BJ (cell line): ENCODE measurements at regions not wholly inside any gene's neighbourhood (a gene's known extent, or its start where the extent isn't known, plus 50 kb on each side); places are given as distances from the start of the nearest gene placed in this dataset.
"Not testable (repeated sequence)": the region's sequence is repeated elsewhere in the genome, so short reads cannot be mapped to it uniquely, and the experiment has no call there.

Experiments
- CTCF ChIA-PET: fragments of 350-600 bp; formaldehyde crosslinking; extraction: SDS; loops from one replicate; lab custom pipeline; 2021; ENCODE audit warnings: antibody characterized with exemption, inconsistent platforms; lab: Yijun Ruan, JAX
- POLR2A ChIA-PET: fragments of 300-600 bp; sonication (Branson Sonifier 250); formaldehyde crosslinking; extraction: SDS; loops from one replicate; lab custom pipeline; 2021; ENCODE audit warnings: antibody characterized with exemption; lab: Charles Lee
- DNase-seq: peaks from one replicate; pipeline ENCODE4 v3.0.0-alpha.2; 2011; ENCODE audit warnings: low read depth
- H3K27me3 ChIP-seq: 2 replicates; pipeline ENCODE4 v1.6.0; 2011; ENCODE audit warnings: low read length; ENCODE audit not compliant: control insufficient read depth, insufficient read depth
- H3K36me3 ChIP-seq: 2 replicates; pipeline ENCODE4 v1.5.1; 2011; ENCODE audit warnings: low read length; ENCODE audit not compliant: control insufficient read depth, insufficient read depth
- H3K4me3 ChIP-seq: 2 replicates; pipeline ENCODE4 v1.5.1; 2011; ENCODE audit warnings: low read depth, mild to moderate bottlenecking, control low read depth, low read length
- TF ChIP-seq, protein P1 (sequence below): IDR thresholded peaks from 2 replicates; pipeline ENCODE4 v1.5.1; 2011; ENCODE audit warnings: low read depth, mild to moderate bottlenecking, control low read depth, inconsistent platforms, low read length, moderate library complexity; ENCODE audit not compliant: insufficient read depth

DNA sequence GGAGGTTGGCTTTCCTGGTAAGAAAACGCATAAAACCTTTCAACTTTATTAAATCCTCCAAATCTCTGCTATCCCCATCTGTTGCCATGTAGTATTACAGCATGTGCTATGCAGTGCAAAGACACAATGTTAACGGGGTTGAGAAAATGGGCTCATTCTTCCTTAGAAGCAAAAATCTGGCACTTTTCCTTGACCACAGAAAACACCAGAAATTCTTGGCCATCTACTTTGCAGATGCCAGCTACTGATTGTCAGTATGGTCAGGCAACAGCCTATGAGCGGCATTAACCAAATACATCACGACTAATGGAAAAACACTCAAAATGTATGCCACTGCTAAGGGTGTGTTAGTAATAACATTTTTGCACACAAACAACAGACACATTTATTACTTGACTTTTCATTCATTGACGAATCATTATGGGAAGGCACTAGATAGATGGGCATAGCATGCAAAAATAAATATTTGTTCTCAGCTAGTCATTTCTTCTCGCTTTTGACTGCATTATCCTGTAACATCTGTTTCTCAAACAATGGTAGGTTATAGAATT lies 65.2 kb upstream of the CRIM1 start:
- Histone ChIP-seq H3K36me3 (no peaks in the 10 kb centered on the region), H3K4me3 (no peak overlapping the region), H3K27me3 (peaks cover 1% of the 10 kb centered on the region; the same call in 1 of the 2 replicates)
- TF ChIP-seq, protein P1, sequence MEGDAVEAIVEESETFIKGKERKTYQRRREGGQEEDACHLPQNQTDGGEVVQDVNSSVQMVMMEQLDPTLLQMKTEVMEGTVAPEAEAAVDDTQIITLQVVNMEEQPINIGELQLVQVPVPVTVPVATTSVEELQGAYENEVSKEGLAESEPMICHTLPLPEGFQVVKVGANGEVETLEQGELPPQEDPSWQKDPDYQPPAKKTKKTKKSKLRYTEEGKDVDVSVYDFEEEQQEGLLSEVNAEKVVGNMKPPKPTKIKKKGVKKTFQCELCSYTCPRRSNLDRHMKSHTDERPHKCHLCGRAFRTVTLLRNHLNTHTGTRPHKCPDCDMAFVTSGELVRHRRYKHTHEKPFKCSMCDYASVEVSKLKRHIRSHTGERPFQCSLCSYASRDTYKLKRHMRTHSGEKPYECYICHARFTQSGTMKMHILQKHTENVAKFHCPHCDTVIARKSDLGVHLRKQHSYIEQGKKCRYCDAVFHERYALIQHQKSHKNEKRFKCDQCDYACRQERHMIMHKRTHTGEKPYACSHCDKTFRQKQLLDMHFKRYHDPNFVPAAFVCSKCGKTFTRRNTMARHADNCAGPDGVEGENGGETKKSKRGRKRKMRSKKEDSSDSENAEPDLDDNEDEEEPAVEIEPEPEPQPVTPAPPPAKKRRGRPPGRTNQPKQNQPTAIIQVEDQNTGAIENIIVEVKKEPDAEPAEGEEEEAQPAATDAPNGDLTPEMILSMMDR: no peak
- ChIA-PET POLR2A (no interaction called here), CTCF (interaction anchor here (1.4 kb wide), 1 partner anchor 10 kb away, joined by 3 read pairs; no protein-coding TSS in a partner anchor)
- DNase-seq: no peak

DNA sequence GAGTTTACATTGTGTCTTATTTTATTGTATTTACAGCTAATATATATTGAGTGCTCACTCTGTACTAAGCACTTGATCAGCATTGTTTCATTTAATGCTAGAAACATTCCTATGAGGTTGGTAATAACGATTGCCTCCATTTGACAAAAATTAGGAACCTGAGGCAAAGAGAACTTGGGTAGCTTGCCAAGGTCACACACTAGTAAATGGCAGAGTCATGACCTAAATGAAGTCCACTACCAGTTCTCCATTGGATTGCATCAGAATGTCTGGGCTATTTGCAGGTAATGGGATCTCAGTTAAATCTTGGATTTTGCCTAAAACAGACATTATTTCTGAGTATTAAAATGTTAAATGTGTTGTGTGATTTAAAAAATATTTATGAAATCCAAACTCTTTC lies 65.8 kb upstream of the CRIM1 start:
- peaks cover 1% of the 10 kb centered on the region; the same call in 1 of the 2 replicates for H3K27me3 ChIP-seq
- CTCF ChIA-PET: interaction anchor here (1.4 kb wide), 1 partner anchor 10 kb away, joined by 3 read pairs; no protein-coding TSS in a partner anchor
- DNase-seq: no peak
- H3K4me3 ChIP-seq: no peak overlapping the region
- POLR2A ChIA-PET: no interaction called here
- H3K36me3 ChIP-seq: no peaks in the 10 kb centered on the region
- TF ChIP-seq, protein P1: no peak

DNA sequence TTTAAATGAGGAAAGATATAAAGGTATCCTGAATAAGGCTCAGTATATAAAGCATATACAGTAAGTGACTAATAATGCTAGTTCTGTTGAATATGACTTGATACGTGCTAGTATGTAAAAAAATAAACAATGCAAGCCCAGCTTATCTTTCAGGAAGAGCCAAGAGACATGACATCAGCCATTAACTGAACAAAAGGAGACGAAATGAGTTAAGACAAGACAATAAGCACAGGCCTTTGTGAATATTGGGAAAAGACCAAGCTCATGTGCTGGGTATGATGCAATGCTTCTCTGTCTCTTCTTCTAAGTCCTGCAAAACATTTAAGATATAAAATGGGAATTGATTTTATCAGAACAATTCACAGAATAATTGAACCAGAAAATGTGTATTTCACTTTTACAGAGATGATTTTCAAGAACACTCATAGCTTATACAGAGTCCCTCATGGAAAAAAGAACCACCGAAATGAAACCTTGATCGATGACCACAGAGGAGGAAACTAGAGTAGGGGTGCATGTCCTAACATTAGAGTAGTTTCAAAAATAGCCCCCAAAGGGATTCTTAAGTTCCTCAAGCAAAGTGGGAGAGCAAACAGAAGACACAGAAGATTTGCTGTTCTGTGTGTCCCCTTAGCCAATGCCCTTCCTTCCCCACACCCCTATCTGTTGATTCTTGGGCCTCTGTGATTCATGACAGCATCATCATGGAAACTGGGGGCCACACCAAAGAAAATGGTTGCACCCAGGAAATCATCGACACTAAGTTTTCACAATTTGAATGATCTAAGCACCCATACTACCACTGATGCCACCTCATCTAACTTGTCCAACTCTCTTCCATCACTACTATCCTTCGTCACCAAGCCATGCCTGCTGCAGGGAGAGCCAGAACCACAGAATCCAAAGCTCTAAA lies 68.0 kb upstream of the CRIM1 start:
- peaks cover 1% of the 10 kb centered on the region; the same call in 1 of the 2 replicates for H3K27me3 ChIP-seq
- no peaks in the 10 kb centered on the region for H3K36me3 ChIP-seq
- ChIA-PET CTCF (interaction anchor here (0.6 kb wide), 1 partner anchor 600 kb away, joined by 3 read pairs; no protein-coding TSS in a partner anchor), POLR2A (no interaction called here)
- DNase-seq: no peak
- TF ChIP-seq, protein P1: no peak
- no peak overlapping the region for H3K4me3 ChIP-seq

DNA sequence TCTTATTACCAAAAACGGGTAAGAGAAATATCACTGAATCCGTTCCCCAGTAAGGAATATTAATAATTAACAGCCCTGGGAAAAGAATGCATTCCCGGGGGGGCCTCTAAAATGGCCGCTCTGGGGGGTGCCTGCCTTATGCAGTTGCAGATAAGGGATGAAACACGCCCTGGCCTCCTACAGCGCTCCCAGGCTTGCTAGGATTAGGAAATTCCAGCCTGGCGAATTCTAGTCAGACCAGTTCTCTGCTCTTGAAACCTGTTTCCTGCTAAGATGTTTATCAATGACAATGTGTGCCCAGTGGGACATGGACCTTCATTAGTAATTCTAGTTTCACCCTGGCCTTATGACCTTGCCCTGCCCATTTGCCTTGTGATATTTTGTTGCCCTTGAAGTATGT lies 76.1 kb upstream of the CRIM1 start:
- H3K36me3 ChIP-seq, DNase-seq, H3K4me3 ChIP-seq, H3K27me3 ChIP-seq, POLR2A ChIA-PET: not testable (repeated sequence)
- CTCF ChIA-PET: interaction anchor here (1.0 kb wide), 1 partner anchor 11 kb away, joined by 3 read pairs; no protein-coding TSS in a partner anchor

DNA sequence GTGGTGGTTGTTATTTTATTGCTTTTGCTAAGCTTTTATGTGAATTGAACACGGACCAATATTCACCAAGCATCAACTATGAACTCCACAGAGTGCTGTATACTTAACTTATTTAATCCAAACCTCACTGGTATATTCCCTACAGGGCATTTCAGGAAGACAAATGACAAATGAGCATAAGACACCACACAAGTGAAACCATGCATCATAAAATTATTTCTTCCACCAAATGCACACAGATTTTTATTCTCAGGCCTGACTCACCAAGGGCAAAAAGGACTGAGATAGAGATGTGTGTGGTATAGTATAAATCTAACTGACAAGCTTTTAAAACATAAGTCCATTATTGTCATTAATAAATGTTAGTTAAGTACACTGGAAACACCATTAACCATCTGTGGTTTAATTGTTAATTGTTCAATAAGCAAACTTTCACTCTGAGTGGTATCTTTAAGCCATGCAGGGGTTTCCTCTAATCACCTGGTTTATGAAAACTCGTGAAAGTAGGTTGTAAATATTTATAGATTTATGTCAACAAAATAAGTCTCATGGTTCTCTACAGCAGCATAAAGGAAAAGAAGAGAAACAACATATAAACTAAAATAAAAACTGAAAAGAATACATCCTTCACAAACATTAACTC lies 77.6 kb upstream of the CRIM1 start:
- TF ChIP-seq, protein P1: no peak
- no peak overlapping the region for H3K4me3 ChIP-seq
- no peaks in the 10 kb centered on the region for H3K36me3 ChIP-seq
- ChIA-PET POLR2A (no interaction called here), CTCF (no interaction called here)
- H3K27me3 ChIP-seq: no peaks in the 10 kb centered on the region
- DNase-seq: no peak
